ENCODE measurements at regions not wholly inside any gene's neighbourhood (a gene's known extent, or its start where the extent isn't known, plus 50 kb on each side); places are given as distances from the start of the nearest gene placed in this dataset.

DNA sequence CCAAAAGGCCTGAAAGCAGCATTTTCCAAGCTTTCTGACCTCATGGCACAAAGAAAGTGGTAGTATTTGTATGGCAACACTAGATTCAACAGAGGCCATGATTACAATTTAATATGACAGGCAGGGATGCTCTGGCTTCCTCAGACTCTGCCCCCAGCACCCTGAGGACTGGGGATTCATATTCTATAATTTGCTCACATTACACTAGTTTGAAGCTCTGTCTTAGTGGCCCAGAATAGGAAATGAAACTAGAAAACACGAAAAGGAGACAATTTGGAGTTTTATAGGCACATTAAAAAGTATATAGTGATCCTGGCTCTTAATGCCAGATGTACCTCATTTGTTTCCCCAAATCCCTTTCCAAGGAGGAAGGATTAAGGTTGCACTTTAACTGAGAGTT is 173.0 kb upstream of the STK17B start:
- no peak for DNase-seq

GRCh38 chr2:196353717-196354116 is 182.3 kb upstream of the STK17B start:
- no peak for DNase-seq

DNA sequence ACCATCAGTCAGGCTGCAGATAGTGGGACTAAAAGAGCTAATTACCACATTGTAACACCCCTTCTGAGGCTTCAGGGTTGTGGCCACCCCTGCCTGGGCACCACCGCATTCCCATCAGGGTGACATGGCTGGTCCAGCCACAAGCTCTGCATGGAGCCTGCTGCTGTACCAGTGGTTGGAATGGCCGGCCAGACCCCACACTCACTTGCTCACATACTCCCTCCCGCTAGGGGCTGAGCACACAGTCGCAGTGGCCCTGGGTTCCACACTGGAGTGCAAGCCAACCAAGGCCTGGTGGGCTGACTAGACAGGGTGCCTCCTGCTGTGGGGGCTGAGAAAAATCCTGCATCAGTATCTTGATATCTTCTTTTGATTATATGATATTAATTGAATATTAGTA is 182.8 kb upstream of the STK17B start:
- DNase-seq = no peak

- no peak for DNase-seq
Measured at GRCh38 chr2:196356332-196356731, 185.0 kb upstream of the STK17B start.

GRCh38 chr2:196360650-196361049 is 189.3 kb upstream of the STK17B start:
- no peak for DNase-seq

DNA sequence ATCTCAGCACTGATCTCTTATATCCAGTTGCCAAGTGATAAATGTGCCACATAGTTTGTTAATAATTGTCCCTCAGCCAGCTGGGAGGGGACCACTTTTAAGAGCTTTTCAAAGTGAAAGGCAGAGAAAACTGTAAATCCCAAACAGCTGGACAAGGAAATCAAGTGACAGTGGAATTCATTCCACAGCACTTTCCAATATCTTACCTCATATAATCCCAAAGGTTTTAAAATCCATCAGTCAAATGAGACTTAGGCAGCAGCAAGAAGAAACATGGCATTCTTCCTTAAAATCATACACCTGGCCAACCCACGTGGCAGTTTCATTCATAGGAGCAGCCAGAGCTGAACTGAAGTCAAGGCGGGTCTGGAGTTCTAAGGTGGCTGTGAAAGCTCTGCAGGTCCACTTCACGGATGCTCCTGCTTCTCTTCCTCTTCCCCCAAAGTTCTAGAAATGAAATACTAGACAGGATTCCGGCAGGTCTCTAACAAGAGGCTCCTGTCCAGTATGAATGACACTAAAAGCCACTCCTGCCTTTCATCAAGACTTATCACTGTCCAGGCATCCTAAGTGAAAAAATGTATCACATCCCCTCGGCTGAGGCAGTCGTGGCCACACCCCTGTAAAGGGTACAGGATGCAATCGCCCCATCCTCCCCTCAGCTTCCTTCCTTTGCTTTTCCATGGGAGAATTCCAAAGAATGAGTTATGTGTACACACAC is 190.4 kb upstream of the STK17B start:
- DNase-seq = no peak

DNA sequence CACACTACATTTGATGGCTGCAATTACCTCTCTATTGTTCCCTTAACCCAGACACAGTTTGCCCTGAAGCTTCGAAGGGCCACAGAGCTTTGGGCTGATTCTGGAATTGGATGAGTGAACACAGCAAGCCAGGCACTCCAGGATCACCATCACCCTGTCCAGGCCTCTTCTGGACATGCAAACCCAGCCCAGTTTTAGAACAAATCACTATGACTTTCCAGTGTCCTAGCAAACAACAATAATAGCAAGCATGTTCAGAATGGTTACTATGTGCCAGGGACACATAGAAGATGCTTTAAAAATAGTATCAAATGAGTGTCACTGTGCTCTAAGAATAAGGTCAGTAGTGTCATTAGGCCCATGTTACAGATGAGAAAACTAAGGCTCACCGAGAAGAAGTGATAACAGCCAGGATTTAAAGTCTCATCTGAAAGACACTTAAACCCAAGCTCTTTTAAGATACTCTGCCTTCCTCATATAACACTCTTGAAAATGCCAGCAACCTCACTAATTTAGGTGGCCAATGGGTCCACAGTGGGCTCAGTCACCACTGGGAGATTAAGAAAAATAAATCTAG is 191.7 kb upstream of the STK17B start:
- no peak for DNase-seq

DNA sequence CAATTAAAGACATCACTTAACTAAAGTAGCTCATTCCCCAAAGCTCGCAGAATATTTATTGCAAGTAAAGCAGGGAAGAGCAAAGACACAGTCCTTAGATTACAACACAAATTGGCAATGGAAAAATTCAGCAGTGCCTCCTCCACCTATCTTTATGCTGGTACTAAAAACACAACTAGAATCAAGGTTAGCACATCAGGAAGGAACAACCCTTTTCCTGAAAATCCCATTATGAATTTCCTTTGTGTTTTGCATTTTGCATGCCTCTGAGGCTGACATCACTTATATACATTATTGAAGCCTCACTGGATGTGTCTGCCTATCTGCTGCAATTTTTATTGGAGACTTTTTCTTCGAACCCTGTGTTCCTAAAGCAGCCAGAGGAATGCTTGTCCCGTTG is 193.8 kb upstream of the STK17B start:
- no peak for DNase-seq

GRCh38 chr2:196365923-196366322 is 194.5 kb upstream of the STK17B start:
- DNase-seq = no peak

- DNase-seq = no peak
Measured at GRCh38 chr2:196367633-196368032, 196.3 kb upstream of the STK17B start.

DNA sequence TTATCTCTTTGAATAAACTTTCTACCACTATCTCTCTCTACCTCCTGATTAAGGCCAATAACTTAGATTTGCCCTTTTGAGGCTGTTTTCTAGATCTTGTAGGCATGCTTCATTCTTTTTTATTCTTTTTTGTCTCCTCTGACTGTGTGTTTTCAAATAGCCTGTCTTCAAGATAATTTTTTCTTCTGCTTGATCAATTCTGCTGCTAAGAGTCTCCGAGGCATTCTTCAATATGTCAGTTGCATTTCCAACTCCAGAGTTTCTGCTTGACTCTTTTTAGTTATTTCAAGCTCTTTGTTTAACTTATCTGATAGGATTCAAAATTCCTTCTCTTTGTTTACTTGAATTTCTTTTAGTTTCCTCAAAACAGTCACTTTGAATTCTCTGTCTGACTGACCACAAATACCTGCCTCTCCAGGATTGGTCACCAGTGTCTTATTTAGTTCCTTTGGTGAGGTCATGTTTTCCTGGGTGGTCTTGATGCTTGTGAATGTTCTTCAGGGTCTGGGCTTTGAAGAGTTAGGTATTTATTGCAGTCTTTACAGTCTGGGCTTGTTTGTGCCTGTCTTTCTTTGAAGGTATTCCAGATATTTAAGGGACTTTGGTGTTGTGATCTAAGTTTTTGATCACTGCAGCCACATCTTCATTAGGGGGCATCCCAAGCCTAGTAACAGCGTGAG is 197.3 kb upstream of the STK17B start:
- DNase-seq = no peak

DNA sequence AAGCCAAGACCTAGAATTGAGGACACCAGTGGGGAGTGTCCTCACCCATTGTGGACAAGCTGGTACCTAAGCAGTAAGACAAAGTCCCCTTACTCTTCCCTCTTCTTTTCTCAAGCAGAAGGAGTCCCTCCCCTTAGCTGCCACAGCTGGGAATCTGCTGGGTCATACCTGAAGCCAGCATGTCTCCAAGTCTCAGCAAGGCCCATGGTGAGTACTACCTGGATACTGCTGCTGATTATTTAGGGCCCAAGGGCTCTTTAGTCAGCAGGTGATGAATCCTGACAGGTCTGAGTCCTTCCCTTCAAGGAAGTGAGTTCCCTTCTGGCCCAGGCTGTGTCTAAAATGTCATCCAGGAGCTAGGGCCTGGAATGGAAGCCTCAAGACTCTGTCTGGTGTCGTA is 198.6 kb upstream of the STK17B start:
- DNase-seq = no peak

DNA sequence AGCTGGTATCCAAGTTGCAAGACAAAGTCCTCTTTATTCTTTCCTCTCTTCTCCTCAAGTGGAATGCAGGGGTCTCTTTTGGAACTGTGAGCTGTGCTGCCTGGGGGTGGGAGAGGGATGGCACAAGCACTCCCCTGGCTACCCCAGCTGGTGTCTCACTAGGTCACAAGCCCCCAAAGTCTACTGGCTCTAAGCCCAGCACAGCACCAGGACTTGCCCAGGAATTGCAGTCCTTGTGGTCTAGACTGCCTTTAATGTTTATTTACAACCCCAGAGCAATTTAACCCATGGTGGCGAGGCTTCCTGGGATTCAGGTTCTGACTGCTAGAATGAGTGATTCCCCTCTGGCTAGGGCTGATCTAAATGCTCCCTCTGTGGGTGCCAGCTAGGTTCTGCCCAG is 199.0 kb upstream of the STK17B start:
- no peak for DNase-seq

GRCh38 chr2:196372276-196372809 is 201.0 kb upstream of the STK17B start:
- no peak for DNase-seq

- DNase-seq = no peak
Measured at GRCh38 chr2:196372811-196373664, 201.7 kb upstream of the STK17B start.

DNA sequence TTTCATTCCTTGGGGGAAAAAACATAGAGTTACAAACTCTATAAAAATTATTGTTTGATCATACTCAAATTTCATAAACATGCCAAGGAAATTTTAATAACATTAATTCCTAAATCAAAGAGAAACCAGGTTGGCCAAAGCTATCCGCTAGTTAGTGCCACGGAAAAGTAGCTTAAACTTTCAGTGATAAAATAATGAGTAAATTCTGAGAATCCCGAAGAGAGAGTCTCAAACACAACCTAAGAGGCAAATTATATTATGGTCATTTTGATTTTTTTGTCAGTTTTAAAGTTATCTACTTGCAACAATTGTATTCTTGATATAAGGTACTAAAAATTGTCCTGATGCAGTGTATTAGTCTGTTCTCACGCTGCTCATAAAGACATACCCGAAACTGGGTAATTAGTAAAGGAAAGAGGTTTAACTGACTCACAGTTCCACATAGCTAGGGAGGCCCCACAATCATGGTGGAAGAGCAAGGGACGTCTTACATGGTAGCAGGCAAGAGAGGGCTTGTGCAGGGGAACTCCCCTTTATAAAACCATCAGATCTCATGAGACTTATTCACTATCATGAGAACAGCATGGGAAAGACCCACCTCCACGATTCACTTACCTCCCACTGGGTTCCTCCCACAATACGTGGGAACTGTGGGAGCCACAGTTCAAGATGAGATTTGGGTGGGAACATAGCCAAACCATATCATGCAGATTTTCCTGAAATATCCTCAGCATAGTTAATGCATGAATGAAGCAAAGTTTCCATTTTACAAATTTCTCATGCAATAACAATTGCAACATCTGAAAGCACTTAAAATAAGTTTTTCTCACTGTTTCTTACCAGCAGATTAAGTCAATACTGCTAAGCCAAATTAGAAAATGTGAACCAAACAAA is 205.9 kb upstream of the STK17B start:
- DNase-seq = no peak

- no peak for DNase-seq
Measured at GRCh38 chr2:196379600-196379999, 208.2 kb upstream of the STK17B start.

DNA sequence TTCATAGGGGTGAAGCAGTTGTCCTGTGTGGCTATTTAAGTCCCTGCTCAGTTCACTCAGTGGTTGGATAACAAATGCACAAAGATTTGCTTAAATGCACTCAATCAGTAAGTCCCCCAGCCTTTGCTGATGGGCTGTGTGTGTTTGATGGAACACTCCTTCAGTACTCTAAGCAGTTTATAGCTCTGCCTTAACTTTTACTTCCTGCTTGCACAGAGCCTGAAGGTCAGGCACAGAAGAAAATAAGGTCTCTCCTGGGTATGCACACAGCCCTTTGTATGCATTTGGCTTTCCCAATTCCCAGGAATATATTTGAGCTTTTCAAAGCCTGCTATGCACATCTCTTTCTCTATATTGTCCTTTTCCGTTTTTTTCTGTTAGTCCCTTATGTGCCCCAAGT is 208.7 kb upstream of the STK17B start:
- no peak for DNase-seq

DNA sequence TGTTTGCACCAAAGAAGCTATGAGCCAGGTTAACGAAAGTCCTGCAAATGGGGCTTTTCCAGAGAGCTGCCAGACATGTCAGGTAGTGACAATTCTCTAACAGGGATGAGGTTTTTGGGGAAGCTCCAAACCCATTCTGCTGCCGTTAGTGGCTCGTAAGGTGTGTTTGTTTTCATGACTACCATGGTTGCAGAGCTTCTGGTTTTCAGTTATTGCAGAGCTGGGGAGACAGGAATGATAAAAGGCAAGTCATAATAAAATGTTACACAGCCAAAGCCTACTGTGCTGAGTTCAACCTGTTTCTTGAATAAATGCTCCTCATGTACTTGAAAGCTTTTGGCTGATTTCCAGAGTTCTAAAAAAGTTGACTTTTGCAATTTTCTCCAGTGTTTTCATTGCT is 209.2 kb upstream of the STK17B start:
- no peak for DNase-seq

DNA sequence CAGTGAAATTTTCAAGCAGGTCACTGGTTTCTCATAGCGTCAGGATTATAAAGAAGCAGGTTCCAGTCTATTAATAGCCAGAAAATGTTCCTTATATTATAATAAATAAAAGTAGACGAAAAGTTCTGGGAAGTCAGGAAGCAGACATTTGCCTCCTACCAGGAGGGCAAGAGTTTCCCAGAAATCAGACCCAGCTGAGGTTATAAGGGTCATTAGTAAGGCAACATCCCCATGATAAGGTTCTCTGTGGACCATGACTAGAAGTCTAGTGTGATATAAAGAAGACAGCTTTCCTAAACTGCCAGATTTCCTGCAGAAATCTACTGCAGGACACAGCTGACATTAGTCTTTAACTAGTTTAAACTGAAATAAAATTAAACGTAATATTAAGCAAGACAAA is 210.1 kb upstream of the STK17B start:
- DNase-seq = no peak

DNA sequence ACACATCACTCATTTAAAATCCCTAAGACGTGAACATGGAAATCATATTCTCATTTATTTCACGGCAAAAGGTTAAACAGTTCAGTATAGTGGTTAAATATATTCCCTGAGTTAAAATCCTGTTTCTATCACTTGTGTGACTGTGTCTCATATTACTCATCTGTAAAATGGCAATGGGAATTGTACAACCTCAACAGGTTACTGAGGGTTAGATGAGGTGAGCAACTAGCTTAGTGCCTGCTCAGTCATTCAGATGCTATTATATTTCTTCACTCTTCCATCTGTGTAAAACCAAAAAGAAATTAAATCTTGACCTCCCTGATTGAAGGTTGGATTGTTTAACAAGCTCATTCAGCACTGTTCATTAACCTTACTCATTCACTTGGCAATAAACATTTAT is 212.4 kb upstream of the STK17B start:
- no peak for DNase-seq
